ENCODE measurements at regions not wholly inside any gene's neighbourhood (a gene's known extent, or its start where the extent isn't known, plus 50 kb on each side); places are given as distances from the start of the nearest gene placed in this dataset. TPM values are rescaled to one million over a fixed set of nuclear protein-coding genes. Genes with fewer than 3 reads are reported as not detected.

GRCh38 chrX:35722128-35722527 lies 76.0 kb upstream of the MAGEB16 start:
- 73% methylated on average over 2 of the region's 5 CpGs for WGBS (ENCODE audit: insufficient coverage)
- DNase-seq (ENCODE audit: low read depth in 4 of 6, low spot score in 6 of 6) = no peak
- H3K36me3 ChIP-seq (ENCODE audit: control insufficient read depth, insufficient read depth, low read length) = no peaks in the 10 kb centered on the region
- no peaks in the 10 kb centered on the region for H3K4me1 ChIP-seq (ENCODE audit: control insufficient read depth, insufficient read depth, low read length)
- no peak overlapping the region for H3K27ac ChIP-seq (ENCODE audit: low read depth, low read length)
- H3K4me3 ChIP-seq (ENCODE audit: low read depth, low read length) = no peak overlapping the region
- no peaks in the 10 kb centered on the region for H3K9me3 ChIP-seq (ENCODE audit: control insufficient read depth, insufficient read depth, low read length)
- H3K27me3 ChIP-seq (ENCODE audit: control insufficient read depth, insufficient read depth, low read length) = no peaks in the 10 kb centered on the region

GRCh38 chrX:35726176-35726575 lies 72.0 kb upstream of the MAGEB16 start:
- Histone ChIP-seq H3K4me1 (ENCODE audit: control insufficient read depth, insufficient read depth, low read length) (no peaks in the 10 kb centered on the region), H3K9me3 (ENCODE audit: control insufficient read depth, insufficient read depth, low read length) (no peaks in the 10 kb centered on the region), H3K27ac (ENCODE audit: low read depth, low read length) (no peak overlapping the region), H3K36me3 (ENCODE audit: control insufficient read depth, insufficient read depth, low read length) (no peaks in the 10 kb centered on the region), H3K4me3 (ENCODE audit: low read depth, low read length) (no peak overlapping the region), H3K27me3 (ENCODE audit: control insufficient read depth, insufficient read depth, low read length) (no peaks in the 10 kb centered on the region)
- peak in 2 of 6 donors; percentile 1 to 6 for DNase-seq (ENCODE audit: low read depth in 4 of 6, low spot score in 6 of 6)
- WGBS (ENCODE audit: insufficient coverage) = no CpG with 5 or more reads among the region's 2 CpGs

GRCh38 chrX:35728481-35728880 lies 69.7 kb upstream of the MAGEB16 start:
- no peaks in the 10 kb centered on the region for H3K4me1 ChIP-seq (ENCODE audit: control insufficient read depth, insufficient read depth, low read length)
- DNase-seq (ENCODE audit: low read depth in 4 of 6, low spot score in 6 of 6) = no peak
- no peaks in the 10 kb centered on the region for H3K9me3 ChIP-seq (ENCODE audit: control insufficient read depth, insufficient read depth, low read length)
- H3K27me3 ChIP-seq (ENCODE audit: control insufficient read depth, insufficient read depth, low read length) = no peaks in the 10 kb centered on the region
- 17% methylated on average over 2 of the region's 3 CpGs for WGBS (ENCODE audit: insufficient coverage)
- no peaks in the 10 kb centered on the region for H3K36me3 ChIP-seq (ENCODE audit: control insufficient read depth, insufficient read depth, low read length)
- H3K4me3 ChIP-seq (ENCODE audit: low read depth, low read length) = no peak overlapping the region
- no peak overlapping the region for H3K27ac ChIP-seq (ENCODE audit: low read depth, low read length)

- WGBS (ENCODE audit: insufficient coverage) = 82% methylated on average over 6 of the region's 7 CpGs
- no peaks in the 10 kb centered on the region for H3K36me3 ChIP-seq (ENCODE audit: control insufficient read depth, insufficient read depth, low read length)
Observed at GRCh38 chrX:35733879-35734278, 64.3 kb upstream of the MAGEB16 start.

GRCh38 chrX:35741142-35741541 lies 57.0 kb upstream of the MAGEB16 start:
- H3K27me3 ChIP-seq (ENCODE audit: control insufficient read depth, insufficient read depth, low read length) = no peaks in the 10 kb centered on the region
- WGBS (ENCODE audit: insufficient coverage) = 86% methylated on average over 1 of the region's 1 CpG

More at GRCh38 chrX:35733879-35734278, 64.3 kb upstream of the MAGEB16 start:
- H3K4me3 ChIP-seq (ENCODE audit: low read depth, low read length) = no peak overlapping the region
- DNase-seq (ENCODE audit: low read depth in 4 of 6, low spot score in 6 of 6) = no peak
- no peak overlapping the region for H3K27ac ChIP-seq (ENCODE audit: low read depth, low read length)
- no peaks in the 10 kb centered on the region for H3K27me3 ChIP-seq (ENCODE audit: control insufficient read depth, insufficient read depth, low read length)
- no peaks in the 10 kb centered on the region for H3K9me3 ChIP-seq (ENCODE audit: control insufficient read depth, insufficient read depth, low read length)
- no peaks in the 10 kb centered on the region for H3K4me1 ChIP-seq (ENCODE audit: control insufficient read depth, insufficient read depth, low read length)

GRCh38 chrX:35743331-35743730 lies 54.8 kb upstream of the MAGEB16 start:
- no peak overlapping the region for H3K4me3 ChIP-seq (ENCODE audit: low read depth, low read length)
- H3K27ac ChIP-seq (ENCODE audit: low read depth, low read length) = no peak overlapping the region
- WGBS (ENCODE audit: insufficient coverage) = no CpG with 5 or more reads among the region's 2 CpGs
- H3K4me1 ChIP-seq (ENCODE audit: control insufficient read depth, insufficient read depth, low read length) = no peaks in the 10 kb centered on the region
- no peaks in the 10 kb centered on the region for H3K9me3 ChIP-seq (ENCODE audit: control insufficient read depth, insufficient read depth, low read length)
- H3K27me3 ChIP-seq (ENCODE audit: control insufficient read depth, insufficient read depth, low read length) = no peaks in the 10 kb centered on the region
- no peaks in the 10 kb centered on the region for H3K36me3 ChIP-seq (ENCODE audit: control insufficient read depth, insufficient read depth, low read length)
- DNase-seq (ENCODE audit: low read depth in 4 of 6, low spot score in 6 of 6) = no peak

More at GRCh38 chrX:35741142-35741541, 57.0 kb upstream of the MAGEB16 start:
- H3K27ac ChIP-seq (ENCODE audit: low read depth, low read length) = no peak overlapping the region
- H3K4me1 ChIP-seq (ENCODE audit: control insufficient read depth, insufficient read depth, low read length) = no peaks in the 10 kb centered on the region
- H3K36me3 ChIP-seq (ENCODE audit: control insufficient read depth, insufficient read depth, low read length) = no peaks in the 10 kb centered on the region
- no peak for DNase-seq (ENCODE audit: low read depth in 4 of 6, low spot score in 6 of 6)
- H3K4me3 ChIP-seq (ENCODE audit: low read depth, low read length) = no peak overlapping the region
- no peaks in the 10 kb centered on the region for H3K9me3 ChIP-seq (ENCODE audit: control insufficient read depth, insufficient read depth, low read length)

Small RNA genes lying in the stretch of these regions (small RNA-seq; reads per million reads assigned to genes)
- not detected for gene RNU6-1087P (ENCODE audit: low replicate concordance)

Data from spinal cord (tissue), 10 donors.